K562 (cell line): ENCODE measurements at regions not wholly inside any gene's neighbourhood (a gene's known extent, or its start where the extent isn't known, plus 50 kb on each side); places are given as distances from the start of the nearest gene placed in this dataset.

Experiments
- BMI1 ChIP-seq: fragments of 150-350 bp; IDR thresholded peaks from 2 replicates; pipeline ENCODE4 v1.6.1; 2014; ENCODE audit warnings: low read length
- BRD9 ChIP-seq: fragments of 450-650 bp; IDR thresholded peaks from 2 replicates; pipeline ENCODE4 v1.6.1; 2018; ENCODE audit warnings: low read depth; ENCODE audit not compliant: partially characterized antibody
- CHD2 ChIP-seq: IDR thresholded peaks from 2 replicates; pipeline ENCODE4 v1.6.1; 2011; ENCODE audit warnings: low read depth, low read length
- CREM ChIP-seq: IDR thresholded peaks from 2 replicates; pipeline ENCODE4 v1.6.1; 2014; ENCODE audit warnings: antibody characterized with exemption, low read depth
- DMBX1 ChIP-seq: fragments of 250-450 bp; sonication (Bioruptor Pico); IDR thresholded peaks from 2 replicates; pipeline ENCODE4 v1.8.0; 2022; ENCODE audit warnings: inconsistent platforms, mild to moderate bottlenecking, moderate library complexity, borderline replicate concordance
- FOS ChIP-seq: IDR thresholded peaks from 3 replicates; pipeline ENCODE4 v1.6.1; 2011; ENCODE audit not compliant: insufficient read length; ENCODE audit errors: extremely low read depth
- FUS ChIP-seq: fragments of 200-400 bp; formaldehyde crosslinking; optimal IDR thresholded peaks from 2 replicates; pipeline ENCODE3; 2017; ENCODE audit warnings: low read depth, low read length
- GATA2 ChIP-seq: sonication (generic); formaldehyde crosslinking; IDR thresholded peaks from 2 replicates; pipeline ENCODE4 v1.4.0; 2020; ENCODE audit warnings: mild to moderate bottlenecking, missing genetic modification reagents
- IFI16 ChIP-seq: fragments of 250-450 bp; sonication (Bioruptor Pico); IDR thresholded peaks from 2 replicates; pipeline ENCODE4 v2.1.2; 2022; ENCODE audit warnings: mild to moderate bottlenecking, inconsistent platforms
- KDM1A ChIP-seq, 2 experiments: fragments of 450-650 bp; IDR thresholded peaks; 2 replicates each; pipeline ENCODE4 v1.6.1; 2016; ENCODE audit warnings: mild to moderate bottlenecking in 2 of 2
- PHF21A ChIP-seq: fragments of 450-650 bp; IDR thresholded peaks from 2 replicates; pipeline ENCODE4 v1.6.1; 2017; ENCODE audit warnings: low read depth, borderline replicate concordance
- RBM25 ChIP-seq: fragments of 200-400 bp; formaldehyde crosslinking; IDR thresholded peaks from 2 replicates; pipeline ENCODE4 v1.6.1; 2018; ENCODE audit warnings: low read length, low read depth, moderate library complexity; ENCODE audit not compliant: severe bottlenecking
- RFX1 ChIP-seq: fragments of 450-650 bp; IDR thresholded peaks from 2 replicates; pipeline ENCODE4 v1.6.1; 2016; ENCODE audit warnings: mild to moderate bottlenecking, moderate library complexity
- SETDB1 ChIP-seq: IDR thresholded peaks from one replicate; pipeline ENCODE4 v1.6.1; 2012; ENCODE audit warnings: low read length, control low read depth, inconsistent platforms
- STAT5A ChIP-seq: IDR thresholded peaks from 2 replicates; pipeline ENCODE4 v1.6.1; 2012; ENCODE audit warnings: low read length, inconsistent platforms, borderline replicate concordance
- TBL1XR1 ChIP-seq, 2 experiments: IDR thresholded peaks; 2 replicates each; pipeline ENCODE4 v1.6.1; 2012; ENCODE audit warnings: improper control_type of control experiment in 2 of 2, low read length in 2 of 2, mild to moderate bottlenecking in 1 of 2
- ZNF175 ChIP-seq: fragments of 200-800 bp; sonication (Bioruptor generic); IDR thresholded peaks from 2 replicates; pipeline ENCODE4 v1.6.1; 2016; ENCODE audit warnings: low read depth, mild to moderate bottlenecking, missing genetic modification characterization, missing compliant biosample characterization
- ZNF668 ChIP-seq: fragments of 250-450 bp; sonication (Bioruptor Pico); IDR thresholded peaks from 2 replicates; pipeline ENCODE4 v1.8.0; 2022; ENCODE audit warnings: mild to moderate bottlenecking, inconsistent platforms
- TF ChIP-seq, protein P1 (sequence below): fragments of 450-650 bp; IDR thresholded peaks from 2 replicates; pipeline ENCODE4 v1.7.0; 2016; ENCODE audit warnings: borderline replicate concordance
- TF ChIP-seq, protein P2 (sequence below): fragments of 150-350 bp; IDR thresholded peaks from 2 replicates; pipeline ENCODE4 v1.6.1; 2014; ENCODE audit warnings: low read depth, mild to moderate bottlenecking, low read length, borderline replicate concordance
- TF ChIP-seq, protein P3 (sequence below): fragments of 450-650 bp; IDR thresholded peaks from 2 replicates; pipeline ENCODE4 v1.6.1; 2017; ENCODE audit warnings: antibody characterized with exemption, mild to moderate bottlenecking

DNA sequence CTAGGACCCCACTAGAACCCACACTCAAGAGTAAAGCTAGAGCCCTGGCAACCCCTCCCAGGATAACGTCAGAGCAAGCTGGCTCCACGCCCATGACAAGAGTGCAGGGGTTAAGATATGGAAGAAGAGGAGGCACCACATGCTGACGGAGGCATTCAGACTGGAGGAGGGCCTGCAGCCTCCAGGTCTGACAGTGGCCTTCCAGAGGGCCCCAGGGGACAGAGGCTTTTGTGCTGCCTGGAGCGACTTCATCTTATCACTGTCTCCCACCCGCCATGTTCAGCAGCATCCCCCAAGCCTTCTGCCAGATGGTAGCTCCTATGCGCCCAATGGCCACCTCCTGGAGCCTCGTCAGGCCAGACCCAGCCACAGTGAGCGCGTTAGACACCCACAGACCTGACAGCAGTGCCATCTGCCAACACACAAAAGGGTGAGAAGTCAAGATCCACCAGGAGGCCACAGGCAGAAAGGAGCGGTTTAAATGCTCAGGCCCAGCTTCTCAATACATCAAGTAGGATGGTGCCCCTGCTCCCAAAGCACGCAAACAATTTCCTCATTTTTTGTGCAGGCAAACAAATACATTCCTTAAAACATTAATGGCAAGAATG is 65.8 kb downstream of the C5orf15 start (continued):
- TF ChIP-seq ZNF175 (CRISPR knock-in tag) = no peak
- TF ChIP-seq ZNF668 (CRISPR knock-in tag) = no peak
- no peak for TF ChIP-seq BMI1
- TF ChIP-seq FOS = no peak
- TF ChIP-seq DMBX1 (CRISPR knock-in tag) = peak; percentile 44; the same call in 1 of the 2 replicates
- TF ChIP-seq FUS = no peak
- peak; percentile 30; the same call in 1 of the 2 replicates for TF ChIP-seq RFX1
- TF ChIP-seq CREM = peak; percentile 71
- TF ChIP-seq, protein P1, sequence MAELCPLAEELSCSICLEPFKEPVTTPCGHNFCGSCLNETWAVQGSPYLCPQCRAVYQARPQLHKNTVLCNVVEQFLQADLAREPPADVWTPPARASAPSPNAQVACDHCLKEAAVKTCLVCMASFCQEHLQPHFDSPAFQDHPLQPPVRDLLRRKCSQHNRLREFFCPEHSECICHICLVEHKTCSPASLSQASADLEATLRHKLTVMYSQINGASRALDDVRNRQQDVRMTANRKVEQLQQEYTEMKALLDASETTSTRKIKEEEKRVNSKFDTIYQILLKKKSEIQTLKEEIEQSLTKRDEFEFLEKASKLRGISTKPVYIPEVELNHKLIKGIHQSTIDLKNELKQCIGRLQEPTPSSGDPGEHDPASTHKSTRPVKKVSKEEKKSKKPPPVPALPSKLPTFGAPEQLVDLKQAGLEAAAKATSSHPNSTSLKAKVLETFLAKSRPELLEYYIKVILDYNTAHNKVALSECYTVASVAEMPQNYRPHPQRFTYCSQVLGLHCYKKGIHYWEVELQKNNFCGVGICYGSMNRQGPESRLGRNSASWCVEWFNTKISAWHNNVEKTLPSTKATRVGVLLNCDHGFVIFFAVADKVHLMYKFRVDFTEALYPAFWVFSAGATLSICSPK = no peak
- TF ChIP-seq CHD2 = no peak
- no peak for TF ChIP-seq PHF21A
- TF ChIP-seq, protein P2, sequence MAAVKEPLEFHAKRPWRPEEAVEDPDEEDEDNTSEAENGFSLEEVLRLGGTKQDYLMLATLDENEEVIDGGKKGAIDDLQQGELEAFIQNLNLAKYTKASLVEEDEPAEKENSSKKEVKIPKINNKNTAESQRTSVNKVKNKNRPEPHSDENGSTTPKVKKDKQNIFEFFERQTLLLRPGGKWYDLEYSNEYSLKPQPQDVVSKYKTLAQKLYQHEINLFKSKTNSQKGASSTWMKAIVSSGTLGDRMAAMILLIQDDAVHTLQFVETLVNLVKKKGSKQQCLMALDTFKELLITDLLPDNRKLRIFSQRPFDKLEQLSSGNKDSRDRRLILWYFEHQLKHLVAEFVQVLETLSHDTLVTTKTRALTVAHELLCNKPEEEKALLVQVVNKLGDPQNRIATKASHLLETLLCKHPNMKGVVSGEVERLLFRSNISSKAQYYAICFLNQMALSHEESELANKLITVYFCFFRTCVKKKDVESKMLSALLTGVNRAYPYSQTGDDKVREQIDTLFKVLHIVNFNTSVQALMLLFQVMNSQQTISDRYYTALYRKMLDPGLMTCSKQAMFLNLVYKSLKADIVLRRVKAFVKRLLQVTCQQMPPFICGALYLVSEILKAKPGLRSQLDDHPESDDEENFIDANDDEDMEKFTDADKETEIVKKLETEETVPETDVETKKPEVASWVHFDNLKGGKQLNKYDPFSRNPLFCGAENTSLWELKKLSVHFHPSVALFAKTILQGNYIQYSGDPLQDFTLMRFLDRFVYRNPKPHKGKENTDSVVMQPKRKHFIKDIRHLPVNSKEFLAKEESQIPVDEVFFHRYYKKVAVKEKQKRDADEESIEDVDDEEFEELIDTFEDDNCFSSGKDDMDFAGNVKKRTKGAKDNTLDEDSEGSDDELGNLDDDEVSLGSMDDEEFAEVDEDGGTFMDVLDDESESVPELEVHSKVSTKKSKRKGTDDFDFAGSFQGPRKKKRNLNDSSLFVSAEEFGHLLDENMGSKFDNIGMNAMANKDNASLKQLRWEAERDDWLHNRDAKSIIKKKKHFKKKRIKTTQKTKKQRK = no peak
- TF ChIP-seq GATA2 (CRISPR knock-in tag) = no peak
- TF ChIP-seq TBL1XR1 (IDR thresholded peaks at IDR 0.05; ENCODE audit: low read length in 2 of 2) = no peak
- peak; percentile 20; the same call in 1 of the 2 replicates for TF ChIP-seq STAT5A
- TF ChIP-seq, protein P3, sequence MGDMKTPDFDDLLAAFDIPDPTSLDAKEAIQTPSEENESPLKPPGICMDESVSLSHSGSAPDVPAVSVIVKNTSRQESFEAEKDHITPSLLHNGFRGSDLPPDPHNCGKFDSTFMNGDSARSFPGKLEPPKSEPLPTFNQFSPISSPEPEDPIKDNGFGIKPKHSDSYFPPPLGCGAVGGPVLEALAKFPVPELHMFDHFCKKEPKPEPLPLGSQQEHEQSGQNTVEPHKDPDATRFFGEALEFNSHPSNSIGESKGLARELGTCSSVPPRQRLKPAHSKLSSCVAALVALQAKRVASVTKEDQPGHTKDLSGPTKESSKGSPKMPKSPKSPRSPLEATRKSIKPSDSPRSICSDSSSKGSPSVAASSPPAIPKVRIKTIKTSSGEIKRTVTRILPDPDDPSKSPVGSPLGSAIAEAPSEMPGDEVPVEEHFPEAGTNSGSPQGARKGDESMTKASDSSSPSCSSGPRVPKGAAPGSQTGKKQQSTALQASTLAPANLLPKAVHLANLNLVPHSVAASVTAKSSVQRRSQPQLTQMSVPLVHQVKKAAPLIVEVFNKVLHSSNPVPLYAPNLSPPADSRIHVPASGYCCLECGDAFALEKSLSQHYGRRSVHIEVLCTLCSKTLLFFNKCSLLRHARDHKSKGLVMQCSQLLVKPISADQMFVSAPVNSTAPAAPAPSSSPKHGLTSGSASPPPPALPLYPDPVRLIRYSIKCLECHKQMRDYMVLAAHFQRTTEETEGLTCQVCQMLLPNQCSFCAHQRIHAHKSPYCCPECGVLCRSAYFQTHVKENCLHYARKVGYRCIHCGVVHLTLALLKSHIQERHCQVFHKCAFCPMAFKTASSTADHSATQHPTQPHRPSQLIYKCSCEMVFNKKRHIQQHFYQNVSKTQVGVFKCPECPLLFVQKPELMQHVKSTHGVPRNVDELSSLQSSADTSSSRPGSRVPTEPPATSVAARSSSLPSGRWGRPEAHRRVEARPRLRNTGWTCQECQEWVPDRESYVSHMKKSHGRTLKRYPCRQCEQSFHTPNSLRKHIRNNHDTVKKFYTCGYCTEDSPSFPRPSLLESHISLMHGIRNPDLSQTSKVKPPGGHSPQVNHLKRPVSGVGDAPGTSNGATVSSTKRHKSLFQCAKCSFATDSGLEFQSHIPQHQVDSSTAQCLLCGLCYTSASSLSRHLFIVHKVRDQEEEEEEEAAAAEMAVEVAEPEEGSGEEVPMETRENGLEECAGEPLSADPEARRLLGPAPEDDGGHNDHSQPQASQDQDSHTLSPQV = peak; percentile 91
- no peak for TF ChIP-seq RBM25
- no peak for TF ChIP-seq BRD9
- no peak for TF ChIP-seq SETDB1
- TF ChIP-seq IFI16 = no peak
- TF ChIP-seq KDM1A (IDR thresholded peaks at IDR 0.05) = peak in 1 of 2 experiments; percentile 26; a peak in 2 of 4 replicates
